SJCRH30 (cell line): ENCODE measurements at regions not wholly inside any gene's neighbourhood (a gene's known extent, or its start where the extent isn't known, plus 50 kb on each side); places are given as distances from the start of the nearest gene placed in this dataset.
"Not testable (repeated sequence)": the region's sequence is repeated elsewhere in the genome, so short reads cannot be mapped to it uniquely, and the experiment has no call there.

Experiments
- DNase-seq, 2 experiments: peaks; one replicate each; pipeline ENCODE4 v3.0.0-alpha.2; 2015 to 2020
- H3K27ac ChIP-seq: fragments of 250-450 bp; sonication (Bioruptor Pico); 2 replicates; pipeline ENCODE4 v1.5.1; 2020; ENCODE audit warnings: mild to moderate bottlenecking, moderate library complexity
- H3K27me3 ChIP-seq: fragments of 250-450 bp; sonication (Bioruptor Pico); 2 replicates; pipeline ENCODE4 v1.5.1; 2020; ENCODE audit warnings: mild to moderate bottlenecking, moderate library complexity
- H3K36me3 ChIP-seq: fragments of 250-450 bp; sonication (Bioruptor Pico); 2 replicates; pipeline ENCODE4 v1.5.1; 2020; ENCODE audit warnings: mild to moderate bottlenecking, moderate library complexity
- H3K4me1 ChIP-seq: fragments of 250-450 bp; sonication (Bioruptor Pico); 2 replicates; pipeline ENCODE4 v1.5.1; 2020; ENCODE audit warnings: mild to moderate bottlenecking, moderate library complexity
- H3K4me3 ChIP-seq: fragments of 250-450 bp; sonication (Bioruptor Pico); 2 replicates; pipeline ENCODE4 v1.5.1; 2020; ENCODE audit warnings: mild to moderate bottlenecking, moderate library complexity
- H3K9me3 ChIP-seq: fragments of 250-450 bp; sonication (Bioruptor Pico); replicated peaks from 2 replicates; pipeline ENCODE4 v1.5.1; 2020; ENCODE audit warnings: mild to moderate bottlenecking, moderate library complexity

GRCh38 chr6:88455317-88455716 is 289.2 kb upstream of the CNR1 start:
- Histone ChIP-seq H3K36me3 (no peaks in the 10 kb centered on the region), H3K4me1 (peaks cover 4% of the 10 kb centered on the region; the same call in 1 of the 2 replicates), H3K27ac (no peak overlapping the region), H3K27me3 (no peaks in the 10 kb centered on the region), H3K9me3 (no peaks in the 10 kb centered on the region; the same call in 1 of the 2 replicates), H3K4me3 (no peak overlapping the region)
- no peak for DNase-seq

GRCh38 chr6:88454658-88455057 is 288.5 kb upstream of the CNR1 start:
- Histone ChIP-seq H3K27me3 (no peaks in the 10 kb centered on the region), H3K9me3 (no peaks in the 10 kb centered on the region; the same call in 1 of the 2 replicates), H3K27ac (no peak overlapping the region), H3K4me3 (no peak overlapping the region), H3K36me3 (no peaks in the 10 kb centered on the region), H3K4me1 (peaks cover 4% of the 10 kb centered on the region; the same call in 1 of the 2 replicates)
- peak in 1 of 2 experiments; percentile 10 for DNase-seq

DNA sequence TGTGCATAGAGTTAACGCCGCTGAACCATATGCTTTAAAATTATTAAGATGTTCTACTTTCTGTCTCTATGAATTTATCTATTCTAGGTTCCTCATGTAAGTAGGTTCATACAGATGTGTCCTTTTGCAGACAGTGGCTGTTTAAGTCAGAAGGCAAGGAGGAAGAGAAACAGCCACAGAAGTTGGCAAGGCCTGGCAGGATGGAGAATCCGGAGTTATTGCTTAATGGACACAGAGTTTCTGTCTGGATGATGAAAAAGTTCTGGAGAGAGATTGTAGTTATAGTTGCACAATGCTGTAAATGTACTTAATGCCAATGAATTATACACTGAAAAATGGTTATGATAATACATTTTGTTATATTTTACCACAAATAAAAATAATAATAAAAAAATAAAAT is 283.6 kb upstream of the CNR1 start:
- Histone ChIP-seq H3K27me3 (no peaks in the 10 kb centered on the region), H3K4me3 (no peak overlapping the region), H3K36me3 (no peaks in the 10 kb centered on the region), H3K9me3 (no peaks in the 10 kb centered on the region; the same call in 1 of the 2 replicates), H3K4me1 (peaks cover 17% of the 10 kb centered on the region), H3K27ac (no peak overlapping the region)
- DNase-seq = no peak

- no peaks in the 10 kb centered on the region for H3K27me3 ChIP-seq
- peaks cover 15% of the 10 kb centered on the region for H3K4me1 ChIP-seq
- H3K9me3 ChIP-seq = no peaks in the 10 kb centered on the region
- no peak overlapping the region for H3K27ac ChIP-seq
- DNase-seq = peak in 1 of 2 experiments; percentile 52
- no peaks in the 10 kb centered on the region for H3K36me3 ChIP-seq
- no peak overlapping the region for H3K4me3 ChIP-seq
Measured at GRCh38 chr6:88445188-88445965, 279.2 kb upstream of the CNR1 start.

- no peaks in the 10 kb centered on the region for H3K36me3 ChIP-seq
- no peak overlapping the region for H3K27ac ChIP-seq
- H3K4me1 ChIP-seq = peaks cover 15% of the 10 kb centered on the region
- no peak for DNase-seq
- H3K27me3 ChIP-seq = no peaks in the 10 kb centered on the region
- no peak overlapping the region for H3K4me3 ChIP-seq
- no peaks in the 10 kb centered on the region for H3K9me3 ChIP-seq
Measured at GRCh38 chr6:88443554-88443953, 277.4 kb upstream of the CNR1 start.

DNA sequence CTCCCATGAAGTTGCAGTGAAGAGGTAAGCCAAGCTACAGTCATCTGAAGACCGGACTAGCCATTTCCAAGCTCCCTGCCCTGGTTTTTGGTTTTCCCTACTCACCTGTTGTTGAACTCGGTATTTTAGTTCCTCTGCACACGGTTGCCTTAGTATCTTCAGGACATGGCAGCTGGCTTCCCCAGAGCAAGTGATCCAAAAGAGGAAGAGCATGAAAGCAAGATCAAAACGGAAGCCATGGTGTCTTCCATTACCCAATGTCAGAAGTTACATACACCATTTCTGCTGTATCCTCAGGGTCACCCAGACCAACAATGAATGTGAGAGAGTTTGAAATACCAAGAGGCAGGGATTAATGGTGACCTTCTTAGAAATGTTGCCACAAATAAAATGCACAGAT is 276.6 kb upstream of the CNR1 start:
- H3K4me1 ChIP-seq = peaks cover 15% of the 10 kb centered on the region
- no peak overlapping the region for H3K27ac ChIP-seq
- no peak overlapping the region for H3K4me3 ChIP-seq
- no peaks in the 10 kb centered on the region for H3K27me3 ChIP-seq
- no peaks in the 10 kb centered on the region for H3K36me3 ChIP-seq
- DNase-seq = no peak
- no peaks in the 10 kb centered on the region for H3K9me3 ChIP-seq

GRCh38 chr6:88441346-88441745 is 275.2 kb upstream of the CNR1 start:
- H3K9me3 ChIP-seq = no peaks in the 10 kb centered on the region
- H3K27me3 ChIP-seq = no peaks in the 10 kb centered on the region
- H3K36me3 ChIP-seq = no peaks in the 10 kb centered on the region
- DNase-seq = no peak
- H3K4me3 ChIP-seq = no peak overlapping the region
- peaks cover 12% of the 10 kb centered on the region for H3K4me1 ChIP-seq
- no peak overlapping the region for H3K27ac ChIP-seq

GRCh38 chr6:88428068-88428467 is 261.9 kb upstream of the CNR1 start:
- Histone ChIP-seq H3K4me3 (no peak overlapping the region), H3K36me3 (no peaks in the 10 kb centered on the region), H3K9me3 (0 out of 2 replicates have a peak, but pooled peaks cover 2% of the 10 kb centered on the region), H3K4me1 (no peaks in the 10 kb centered on the region; the same call in 1 of the 2 replicates), H3K27ac (no peak overlapping the region), H3K27me3 (no peaks in the 10 kb centered on the region)
- DNase-seq = no peak

GRCh38 chr6:88426005-88426404 is 259.9 kb upstream of the CNR1 start:
- no peaks in the 10 kb centered on the region for H3K27me3 ChIP-seq
- no peak overlapping the region for H3K4me3 ChIP-seq
- H3K4me1 ChIP-seq = no peaks in the 10 kb centered on the region; the same call in 1 of the 2 replicates
- no peak overlapping the region for H3K27ac ChIP-seq
- H3K9me3 ChIP-seq = no peaks in the 10 kb centered on the region
- no peak for DNase-seq
- no peaks in the 10 kb centered on the region for H3K36me3 ChIP-seq

- Histone ChIP-seq H3K4me1 (peaks cover 24% of the 10 kb centered on the region), H3K4me3 (no peak overlapping the region), H3K27ac (no peak overlapping the region), H3K36me3 (no peaks in the 10 kb centered on the region), H3K27me3 (no peaks in the 10 kb centered on the region), H3K9me3 (no peaks in the 10 kb centered on the region)
- no peak for DNase-seq
Measured at GRCh38 chr6:88422831-88423230, 256.7 kb upstream of the CNR1 start.

- H3K27ac ChIP-seq = not testable (repeated sequence)
Measured at GRCh38 chr6:88420967-88421488, 254.9 kb upstream of the CNR1 start.

DNA sequence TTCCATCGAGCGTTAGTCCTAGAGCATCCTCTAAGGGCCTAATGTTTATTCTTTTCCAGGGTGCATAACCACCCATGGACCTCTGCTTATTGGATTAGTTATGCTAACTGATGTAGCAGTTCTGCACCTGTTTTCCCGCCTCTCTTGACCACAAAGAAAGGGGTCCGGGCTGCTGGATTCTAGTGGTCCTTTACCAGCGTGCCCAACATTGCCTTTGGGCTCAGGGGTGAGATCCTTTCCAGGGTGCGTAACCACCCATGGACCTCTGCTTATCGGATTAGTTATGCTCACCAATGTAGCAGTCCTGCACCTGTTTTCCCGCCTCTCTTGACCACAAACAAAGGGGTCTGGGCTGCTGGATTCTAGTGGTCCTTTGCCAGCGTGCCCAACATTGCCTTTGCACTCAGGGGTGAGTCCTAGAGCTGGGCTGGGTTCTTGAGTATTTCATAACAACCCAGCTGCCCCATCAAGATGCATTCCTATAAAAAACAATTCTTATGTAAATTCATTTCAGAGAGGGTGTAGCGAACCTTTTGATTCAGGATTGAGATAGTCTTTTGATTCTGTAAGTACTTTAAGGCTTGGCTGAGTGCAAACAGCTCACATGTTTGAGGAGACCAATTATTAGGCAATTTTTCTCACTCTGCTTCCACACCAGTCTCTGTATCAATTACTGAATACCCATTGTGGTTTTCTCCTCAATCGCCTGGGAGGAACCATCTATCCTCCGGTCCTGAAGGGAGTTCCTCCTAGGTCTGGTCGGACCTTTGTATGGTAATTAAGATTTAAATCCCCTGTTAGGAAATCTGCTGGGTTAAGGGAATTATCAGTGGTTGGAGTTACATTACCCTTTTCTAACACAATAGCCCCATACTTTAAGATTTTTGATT is 253.0 kb upstream of the CNR1 start:
- not testable (repeated sequence) for H3K9me3 ChIP-seq, H3K4me3 ChIP-seq, H3K27me3 ChIP-seq, H3K36me3 ChIP-seq
- H3K27ac ChIP-seq = peak overlapping the region; percentile 96
- peaks cover 40% of the 10 kb centered on the region for H3K4me1 ChIP-seq
- peak; percentile 95 to 97 for DNase-seq

More at GRCh38 chr6:88420967-88421488, 254.9 kb upstream of the CNR1 start:
- H3K4me1 ChIP-seq = peaks cover 40% of the 10 kb centered on the region
- H3K36me3 ChIP-seq, DNase-seq, H3K27me3 ChIP-seq, H3K4me3 ChIP-seq, H3K9me3 ChIP-seq: not testable (repeated sequence)

DNA sequence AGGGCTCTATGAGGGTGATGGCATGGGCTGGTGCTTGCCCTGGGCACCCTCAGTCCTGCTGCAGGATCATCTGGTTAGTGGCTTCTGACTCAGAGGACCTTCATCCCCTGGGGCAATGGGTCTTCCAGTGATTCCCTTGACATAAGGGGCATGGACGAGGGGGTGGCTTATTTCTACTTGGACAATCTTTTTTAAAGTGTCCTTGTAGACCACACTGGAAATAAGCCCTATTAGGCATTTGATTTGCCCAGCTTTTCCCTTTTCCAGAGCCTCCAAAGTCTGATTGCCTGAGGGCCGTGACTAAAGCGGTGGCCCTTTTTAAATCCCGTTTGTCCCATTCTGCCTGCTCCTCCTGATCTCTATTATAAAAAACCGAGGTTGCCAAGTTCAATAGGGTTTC is 251.2 kb upstream of the CNR1 start:
- Histone ChIP-seq H3K9me3 (peaks cover 16% of the 10 kb centered on the region; the same call in 1 of the 2 replicates), H3K4me1 (peaks cover 40% of the 10 kb centered on the region), H3K27ac (peak overlapping the region; percentile 96)
- not testable (repeated sequence) for H3K27me3 ChIP-seq, H3K4me3 ChIP-seq, H3K36me3 ChIP-seq
- peak in 1 of 2 experiments; percentile 53 for DNase-seq

GRCh38 chr6:88413459-88413858 is 247.3 kb upstream of the CNR1 start:
- no peaks in the 10 kb centered on the region for H3K36me3 ChIP-seq
- H3K9me3 ChIP-seq = peaks cover 22% of the 10 kb centered on the region; the same call in 1 of the 2 replicates
- no peak for DNase-seq
- H3K4me1 ChIP-seq = peaks cover 23% of the 10 kb centered on the region
- H3K27ac ChIP-seq = no peak overlapping the region
- H3K4me3 ChIP-seq = no peak overlapping the region
- H3K27me3 ChIP-seq = no peaks in the 10 kb centered on the region

DNA sequence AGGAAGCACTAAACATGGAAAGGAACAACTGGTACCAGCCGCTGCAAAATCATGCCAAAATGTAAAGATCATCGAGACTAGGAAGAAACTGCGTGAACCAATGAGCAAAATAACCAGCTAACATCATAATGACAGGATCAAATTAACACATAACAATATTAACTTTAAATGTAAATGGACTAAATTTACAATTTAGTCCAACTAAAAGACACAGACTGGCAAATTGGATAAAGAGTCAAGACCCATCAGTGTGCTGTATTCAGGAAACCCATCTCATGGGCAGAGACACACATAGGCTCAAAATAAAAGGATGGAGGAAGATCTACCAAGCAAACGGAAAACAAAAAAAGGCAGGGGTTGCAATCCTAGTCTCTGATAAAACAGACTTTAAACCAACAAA is 242.2 kb upstream of the CNR1 start:
- not testable (repeated sequence) for DNase-seq, H3K4me1 ChIP-seq, H3K36me3 ChIP-seq, H3K4me3 ChIP-seq, H3K27me3 ChIP-seq, H3K27ac ChIP-seq
- peaks cover 18% of the 10 kb centered on the region; the same call in 1 of the 2 replicates for H3K9me3 ChIP-seq
